Panc1 (cell line): ENCODE measurements at regions not wholly inside any gene's neighbourhood (a gene's known extent, or its start where the extent isn't known, plus 50 kb on each side); places are given as distances from the start of the nearest gene placed in this dataset.

Experiments used
- ATAC-seq: fragments of 200-7000 bp; cut with Tn5 transposase; 2 replicates; pipeline ENCODE4 v1.9.1; 2020; ENCODE audit warnings: mild to moderate bottlenecking, moderate library complexity
- BruUV-seq: library from RNA; stranded (reverse); fragments of 400-500 nt; replicated peaks from 2 replicates; lab custom pipeline; 2021; lab: Mats Ljungman, UMichigan
- CTCF ChIA-PET: fragments of 300-600 bp; sonication (Branson Sonifier 250); formaldehyde crosslinking; loops from one replicate; lab custom pipeline; 2022; ENCODE audit warnings: antibody characterized with exemption; lab: Charles Lee
- POLR2A ChIA-PET: fragments of 300-600 bp; sonication (Branson Sonifier 250); formaldehyde crosslinking; loops from one replicate; lab custom pipeline; 2022; ENCODE audit warnings: antibody characterized with exemption; lab: Charles Lee
- DNase-seq: peaks from one replicate; pipeline ENCODE4 v3.0.0-alpha.2; 2010; ENCODE audit warnings: low read depth, low spot score
- H3K27ac ChIP-seq: 2 replicates; pipeline ENCODE4 v1.5.1; 2011; ENCODE audit warnings: mild to moderate bottlenecking, low read length, inconsistent platforms
- H3K27me3 ChIP-seq: fragments of 200-500 bp; sonication (Bioruptor generic); 2 replicates; pipeline ENCODE4 v1.6.0; 2014; ENCODE audit warnings: low read length, inconsistent platforms; ENCODE audit not compliant: control insufficient read depth, insufficient read depth
- H3K36me3 ChIP-seq: fragments of 200-500 bp; sonication (Bioruptor generic); 2 replicates; pipeline ENCODE4 v1.5.1; 2014; ENCODE audit warnings: inconsistent platforms, mild to moderate bottlenecking, low read length, moderate library complexity; ENCODE audit not compliant: control insufficient read depth, insufficient read depth
- H3K4me1 ChIP-seq: 2 replicates; pipeline ENCODE4 v1.5.1; 2011; ENCODE audit warnings: inconsistent platforms, mild to moderate bottlenecking, low read length, moderate library complexity; ENCODE audit not compliant: control insufficient read depth, insufficient read depth
- H3K4me3 ChIP-seq, 2 experiments: 2 replicates each; pipeline ENCODE4 v1.5.1; 2011 to 2012; ENCODE audit warnings: low read depth in 2 of 2, low read length in 2 of 2, mild to moderate bottlenecking in 2 of 2, inconsistent platforms in 1 of 2, moderate library complexity in 1 of 2
- H3K9me3 ChIP-seq: fragments of 200-500 bp; sonication (Bioruptor generic); 2 replicates; pipeline ENCODE4 v1.5.1; 2014; ENCODE audit warnings: low read depth, mild to moderate bottlenecking, inconsistent platforms, low read length, moderate library complexity; ENCODE audit not compliant: control insufficient read depth, insufficient read depth
- POLR2AphosphoS5 ChIP-seq: IDR thresholded peaks from 2 replicates; pipeline ENCODE4 v1.6.1; 2012; ENCODE audit warnings: mild to moderate bottlenecking, low read depth, low read length, moderate library complexity
- REST ChIP-seq, 2 experiments: IDR thresholded peaks; 2 replicates each; pipeline ENCODE4 v1.6.1; 2011 to 2012; ENCODE audit warnings: low read depth in 2 of 2, control low read depth in 1 of 2, low read length in 1 of 2, mild to moderate bottlenecking in 1 of 2, moderate library complexity in 1 of 2; ENCODE audit not compliant: insufficient read depth in 1 of 2
- SIN3A ChIP-seq: IDR thresholded peaks from 2 replicates; pipeline ENCODE4 v1.6.1; 2012; ENCODE audit warnings: low read depth, mild to moderate bottlenecking, low read length, moderate library complexity, borderline replicate concordance; ENCODE audit not compliant: insufficient read depth
- TCF7L2 ChIP-seq: IDR thresholded peaks from 2 replicates; pipeline ENCODE4 v1.6.1; 2011; ENCODE audit warnings: mild to moderate bottlenecking, low read depth, low read length, inconsistent platforms
- in situ Hi-C: cut with HindIII; loops from 2 replicates; pipeline ENCODE4 v1.10.0; 2016; ENCODE audit warnings: low sequenced_read_pairs, low pct_unique_long_range_greater_than_20kb
- intact Hi-C: fragments of 100-400 bp; cut with micrococcal nuclease; formaldehyde crosslinking; loops from one replicate; pipeline ENCODE4 v1.10.0; 2022; ENCODE audit not compliant: unreplicated experiment
- TF ChIP-seq, protein P1 (sequence below): fragments of 450-650 bp; IDR thresholded peaks from 2 replicates; pipeline ENCODE4 v1.5.1; 2017; ENCODE audit warnings: mild to moderate bottlenecking

GRCh38 chr14:61928701-61929100 is 166.5 kb downstream of the SNAPC1 start:
- Histone ChIP-seq H3K9me3 (no peaks in the 10 kb centered on the region), H3K4me3 (no peak overlapping the region), H3K4me1 (no peaks in the 10 kb centered on the region), H3K27me3 (no peaks in the 10 kb centered on the region), H3K27ac (no peak overlapping the region), H3K36me3 (no peaks in the 10 kb centered on the region)
- ATAC-seq, result no peak
- TF ChIP-seq SIN3A (no peak), POLR2AphosphoS5 (no peak), REST (IDR thresholded peaks at IDR 0.05; ENCODE audit: insufficient read depth in 1 of 2, low read depth in 2 of 2, low read length in 1 of 2) (no peak), TCF7L2 (no peak)
- TF ChIP-seq, protein P1, sequence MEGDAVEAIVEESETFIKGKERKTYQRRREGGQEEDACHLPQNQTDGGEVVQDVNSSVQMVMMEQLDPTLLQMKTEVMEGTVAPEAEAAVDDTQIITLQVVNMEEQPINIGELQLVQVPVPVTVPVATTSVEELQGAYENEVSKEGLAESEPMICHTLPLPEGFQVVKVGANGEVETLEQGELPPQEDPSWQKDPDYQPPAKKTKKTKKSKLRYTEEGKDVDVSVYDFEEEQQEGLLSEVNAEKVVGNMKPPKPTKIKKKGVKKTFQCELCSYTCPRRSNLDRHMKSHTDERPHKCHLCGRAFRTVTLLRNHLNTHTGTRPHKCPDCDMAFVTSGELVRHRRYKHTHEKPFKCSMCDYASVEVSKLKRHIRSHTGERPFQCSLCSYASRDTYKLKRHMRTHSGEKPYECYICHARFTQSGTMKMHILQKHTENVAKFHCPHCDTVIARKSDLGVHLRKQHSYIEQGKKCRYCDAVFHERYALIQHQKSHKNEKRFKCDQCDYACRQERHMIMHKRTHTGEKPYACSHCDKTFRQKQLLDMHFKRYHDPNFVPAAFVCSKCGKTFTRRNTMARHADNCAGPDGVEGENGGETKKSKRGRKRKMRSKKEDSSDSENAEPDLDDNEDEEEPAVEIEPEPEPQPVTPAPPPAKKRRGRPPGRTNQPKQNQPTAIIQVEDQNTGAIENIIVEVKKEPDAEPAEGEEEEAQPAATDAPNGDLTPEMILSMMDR, result no peak
- DNase-seq, result no peak
- ChIA-PET POLR2A (no interaction called here), CTCF (no interaction called here)
- in situ Hi-C loops, result no loop called here
- intact Hi-C loops, result loop anchor here (10.0 kb wide), 1 partner anchor 196 kb away; no protein-coding TSS in a partner anchor
- BruUV-seq, result no TSS peak

DNA sequence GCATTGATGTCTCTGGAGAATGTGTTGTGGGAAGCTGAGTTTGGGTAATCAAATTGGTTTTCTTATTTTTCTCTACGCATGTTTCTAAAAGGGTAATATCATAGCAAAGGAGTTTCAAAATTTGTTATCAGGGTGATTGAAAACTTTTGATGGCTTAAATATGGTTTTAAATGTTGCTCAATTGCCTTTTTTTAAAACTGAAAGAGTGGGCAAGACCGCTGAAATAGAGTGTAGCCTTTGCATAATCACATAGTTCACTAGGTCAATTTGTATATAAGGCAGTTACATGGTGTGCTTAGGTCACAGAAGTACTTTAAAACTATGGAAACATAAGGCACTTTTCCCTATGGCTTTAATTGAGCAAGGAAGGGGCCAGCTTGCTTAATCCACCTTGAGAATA is 167.4 kb downstream of the SNAPC1 start:
- DNase-seq, result no peak
- H3K36me3 ChIP-seq, result no peaks in the 10 kb centered on the region
- CTCF ChIA-PET, result no interaction called here
- in situ Hi-C loops (no loop called here), intact Hi-C loops (loop anchor here (10.0 kb wide), 1 partner anchor 195 kb away; no protein-coding TSS in a partner anchor)
- TF ChIP-seq, protein P1, result no peak
- TF ChIP-seq REST (IDR thresholded peaks at IDR 0.05; ENCODE audit: insufficient read depth in 1 of 2, low read depth in 2 of 2, low read length in 1 of 2), result no peak
- TF ChIP-seq POLR2AphosphoS5, result no peak
- TF ChIP-seq TCF7L2, result no peak
- no peak for TF ChIP-seq SIN3A
- no TSS peak for BruUV-seq
- POLR2A ChIA-PET, result no interaction called here
- no peaks in the 10 kb centered on the region for H3K27me3 ChIP-seq
- H3K4me1 ChIP-seq, result no peaks in the 10 kb centered on the region
- no peak for ATAC-seq
- no peak overlapping the region for H3K4me3 ChIP-seq
- no peaks in the 10 kb centered on the region for H3K9me3 ChIP-seq
- H3K27ac ChIP-seq, result no peak overlapping the region
